Stimulated activated memory B cell treated with anti-CD40 and anti-IgM and Interleukin-4, amounts not matched to agents 10 μg/mL and 1 μg/mL and 100 μg/mL, for 72 hours (primary cell): ENCODE measurements at regions not wholly inside any gene's neighbourhood (a gene's known extent, or its start where the extent isn't known, plus 50 kb on each side); places are given as distances from the start of the nearest gene placed in this dataset.
"Not testable (repeated sequence)": the region's sequence is repeated elsewhere in the genome, so short reads cannot be mapped to it uniquely, and the experiment has no call there.

ENCODE experiments used
- ATAC-seq: fragments of 150-1000 bp; cut with Tn5 transposase; 2 replicates; pipeline ENCODE4 v1.10.0; 2021
- H3K27ac Mint-ChIP-seq: one replicate; pipeline ENCODE4 v1.8.0; 2022; ENCODE audit warnings: mild to moderate bottlenecking, mixed read lengths
- H3K27me3 Mint-ChIP-seq: one replicate; pipeline ENCODE4 v1.8.0; 2022; ENCODE audit warnings: mixed read lengths
- H3K36me3 Mint-ChIP-seq: one replicate; pipeline ENCODE4 v1.8.0; 2022; ENCODE audit warnings: mixed read lengths
- H3K4me1 Mint-ChIP-seq: one replicate; pipeline ENCODE4 v1.8.0; 2022; ENCODE audit warnings: mixed read lengths
- H3K4me3 Mint-ChIP-seq: one replicate; pipeline ENCODE4 v1.8.0; 2022; ENCODE audit warnings: mild to moderate bottlenecking, moderate library complexity, mixed read lengths
- H3K9me3 Mint-ChIP-seq: one replicate; pipeline ENCODE4 v1.8.0; 2022; ENCODE audit warnings: mixed read lengths

DNA sequence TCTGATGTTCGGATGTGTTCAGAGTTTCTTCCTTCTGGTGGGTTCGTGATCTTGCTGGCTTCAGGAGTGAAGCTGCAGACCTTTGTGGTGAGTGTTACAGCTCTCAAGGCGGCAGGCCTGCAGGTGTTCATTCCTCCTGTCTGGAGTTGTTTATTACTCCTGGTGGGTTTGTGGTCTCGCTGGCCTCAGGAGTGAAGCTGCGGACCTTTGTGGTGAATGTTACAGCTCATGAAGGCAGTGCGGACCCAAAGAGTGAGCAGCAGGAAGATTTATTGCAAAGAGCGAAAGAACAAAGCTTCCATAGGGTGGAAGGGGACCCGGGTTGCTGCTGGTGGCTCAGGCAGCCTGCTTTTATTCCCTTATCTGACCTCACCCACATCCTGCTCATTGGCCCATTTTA lies 1226.8 kb upstream of the EPHA6 start:
- H3K4me3 Mint-ChIP-seq, H3K4me1 Mint-ChIP-seq, H3K27ac Mint-ChIP-seq, H3K36me3 Mint-ChIP-seq, H3K9me3 Mint-ChIP-seq, H3K27me3 Mint-ChIP-seq, ATAC-seq: not testable (repeated sequence)

DNA sequence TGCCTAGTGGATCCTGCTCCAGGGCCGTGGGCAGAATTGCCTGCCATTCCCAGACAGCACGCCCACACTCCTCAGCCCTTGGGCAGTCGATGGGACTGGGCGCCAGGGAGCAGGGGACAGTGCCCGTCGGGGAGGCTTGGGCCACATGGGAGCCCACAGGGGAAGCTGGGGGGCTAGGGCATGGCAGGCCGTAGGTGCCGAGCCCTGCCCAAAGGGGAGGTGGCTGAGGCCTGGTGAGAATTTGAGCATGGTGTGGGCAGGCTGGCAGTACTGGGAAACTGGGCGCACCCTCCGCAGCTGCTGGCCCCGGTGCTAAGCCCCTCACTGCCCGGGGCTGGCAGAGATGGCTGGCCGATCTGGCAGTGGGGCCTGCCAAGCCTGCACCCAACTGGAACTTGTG lies 1225.9 kb upstream of the EPHA6 start:
- no peak overlapping the region for H3K27ac Mint-ChIP-seq
- peak; percentile 34 for ATAC-seq
- H3K27me3 Mint-ChIP-seq: no peaks in the 10 kb centered on the region
- H3K4me3 Mint-ChIP-seq: no peak overlapping the region
- H3K36me3 Mint-ChIP-seq: no peaks in the 10 kb centered on the region
- H3K9me3 Mint-ChIP-seq: no peaks in the 10 kb centered on the region
- H3K4me1 Mint-ChIP-seq: no peaks in the 10 kb centered on the region

DNA sequence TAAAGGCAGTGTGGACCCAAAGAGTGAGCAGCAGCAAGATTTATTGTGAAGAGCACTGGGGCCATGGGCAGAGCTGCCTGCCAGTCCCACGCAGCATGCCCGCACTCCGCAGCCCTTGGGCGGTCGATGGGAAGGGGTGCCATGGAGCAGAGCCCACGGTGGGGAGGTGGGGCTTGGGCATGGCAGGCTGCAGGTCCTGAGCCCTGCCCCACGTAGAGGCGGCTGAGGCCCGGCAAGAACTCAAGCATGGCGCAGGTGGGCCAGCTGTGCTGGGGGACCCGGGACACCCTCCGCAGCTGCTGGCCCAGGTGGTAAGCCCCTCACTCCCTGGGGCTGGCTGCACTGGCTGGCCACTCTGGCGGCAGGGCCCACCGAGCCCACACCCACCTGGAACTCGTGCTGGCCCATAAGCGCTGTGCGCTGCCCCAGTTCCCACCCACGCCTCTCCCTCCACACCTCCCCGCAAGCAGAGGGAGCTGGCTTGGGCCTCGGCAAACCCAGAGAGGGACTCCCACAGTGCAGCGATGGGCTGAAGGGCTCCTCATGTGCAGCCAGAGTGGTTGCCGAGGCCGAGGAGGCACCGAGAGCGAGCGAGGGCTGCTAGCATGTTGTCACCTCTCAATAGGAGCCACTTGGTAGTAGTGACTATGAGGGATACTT lies 1218.8 kb upstream of the EPHA6 start:
- Mint-ChIP-seq H3K4me3 (no peak overlapping the region), H3K27ac (no peak overlapping the region), H3K36me3 (no peaks in the 10 kb centered on the region), H3K27me3 (no peaks in the 10 kb centered on the region), H3K9me3 (peaks cover 3% of the 10 kb centered on the region), H3K4me1 (no peaks in the 10 kb centered on the region)
- peak; percentile 39 for ATAC-seq

DNA sequence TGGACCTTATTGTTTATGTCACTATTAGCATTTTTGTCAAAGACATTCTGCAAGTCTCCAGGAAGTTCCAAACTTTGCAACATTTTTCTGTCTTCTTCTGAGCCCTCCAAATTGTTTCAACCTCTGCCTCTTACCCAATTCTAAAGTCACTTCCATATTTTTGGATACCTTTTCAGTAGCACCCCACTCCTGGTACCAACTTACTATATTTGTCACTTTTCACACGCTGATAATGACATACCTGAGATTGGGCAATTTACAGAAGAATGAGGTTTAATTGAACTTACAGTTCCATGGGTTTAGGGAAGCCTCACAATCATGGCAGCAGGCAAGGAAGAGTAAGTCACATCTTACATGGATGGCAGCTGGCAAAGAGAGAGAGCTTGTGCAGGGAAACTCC lies 1206.5 kb upstream of the EPHA6 start:
- no peaks in the 10 kb centered on the region for H3K27me3 Mint-ChIP-seq
- ATAC-seq: no peak
- H3K9me3 Mint-ChIP-seq: peaks cover 19% of the 10 kb centered on the region
- H3K27ac Mint-ChIP-seq: no peak overlapping the region
- no peaks in the 10 kb centered on the region for H3K4me1 Mint-ChIP-seq
- H3K36me3 Mint-ChIP-seq: no peaks in the 10 kb centered on the region
- H3K4me3 Mint-ChIP-seq: no peak overlapping the region

DNA sequence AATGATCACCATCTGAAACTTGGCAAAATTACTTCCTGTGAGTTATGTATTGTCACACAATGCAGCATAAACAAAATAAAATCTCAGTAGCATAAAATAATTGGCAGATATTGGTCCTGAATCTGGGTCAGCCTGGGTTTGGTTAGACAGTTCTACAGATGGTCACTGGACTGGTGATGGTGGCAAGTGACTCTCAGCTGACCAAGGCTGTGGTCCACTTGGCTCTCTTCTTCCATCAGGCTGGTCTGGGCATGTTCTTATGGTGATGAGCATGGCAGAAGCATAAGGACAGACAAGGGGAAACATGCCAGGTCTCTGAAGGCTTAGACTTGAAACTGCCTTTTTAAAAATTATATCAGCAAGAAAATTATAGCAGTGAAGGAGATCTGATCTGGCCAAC lies 1205.0 kb upstream of the EPHA6 start:
- ATAC-seq: no peak
- peaks cover 17% of the 10 kb centered on the region for H3K9me3 Mint-ChIP-seq
- H3K27me3 Mint-ChIP-seq: no peaks in the 10 kb centered on the region
- H3K27ac Mint-ChIP-seq: no peak overlapping the region
- no peak overlapping the region for H3K4me3 Mint-ChIP-seq
- no peaks in the 10 kb centered on the region for H3K36me3 Mint-ChIP-seq
- no peaks in the 10 kb centered on the region for H3K4me1 Mint-ChIP-seq

DNA sequence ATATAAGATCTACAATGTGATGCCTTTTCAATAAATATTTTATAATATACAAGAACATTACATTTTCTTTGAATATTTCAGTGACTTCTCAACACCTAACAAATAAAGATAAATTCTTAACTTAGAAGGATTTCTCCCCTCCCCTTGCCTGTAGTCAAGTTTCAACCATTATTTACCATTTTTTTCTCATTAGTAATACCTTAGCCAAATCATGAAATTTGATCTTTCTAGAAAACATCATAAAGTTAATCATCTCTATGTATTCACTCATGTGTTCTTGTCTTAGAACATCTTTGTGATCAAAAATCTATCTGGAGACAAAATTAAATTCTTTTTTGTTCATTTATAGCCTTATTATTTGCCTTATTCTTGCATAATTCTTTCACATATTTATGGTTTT lies 1201.8 kb upstream of the EPHA6 start:
- H3K4me1 Mint-ChIP-seq: no peaks in the 10 kb centered on the region
- ATAC-seq: no peak
- H3K36me3 Mint-ChIP-seq: no peaks in the 10 kb centered on the region
- H3K27me3 Mint-ChIP-seq: no peaks in the 10 kb centered on the region
- no peak overlapping the region for H3K27ac Mint-ChIP-seq
- H3K4me3 Mint-ChIP-seq: no peak overlapping the region
- H3K9me3 Mint-ChIP-seq: peaks cover 9% of the 10 kb centered on the region

DNA sequence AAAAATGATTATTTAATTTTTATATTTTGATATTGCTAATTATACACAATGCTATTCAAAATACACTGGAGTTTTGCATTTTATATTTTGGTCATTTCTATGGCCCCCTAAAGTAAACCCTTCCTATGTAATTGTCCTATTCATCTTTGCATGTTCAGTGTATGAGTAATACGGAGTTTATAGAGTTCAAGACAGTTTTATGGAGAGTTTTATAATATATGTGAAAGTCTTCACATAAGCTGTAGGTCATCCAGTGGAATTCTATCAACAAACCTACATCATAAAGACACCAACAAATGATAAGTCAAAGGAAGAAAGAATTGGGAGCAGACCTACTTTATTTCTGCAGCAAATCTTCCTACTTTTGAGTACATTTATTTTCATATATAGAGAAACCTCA lies 1200.4 kb upstream of the EPHA6 start:
- Mint-ChIP-seq H3K9me3 (peaks cover 3% of the 10 kb centered on the region), H3K27ac (no peak overlapping the region), H3K4me3 (no peak overlapping the region), H3K4me1 (no peaks in the 10 kb centered on the region), H3K36me3 (no peaks in the 10 kb centered on the region), H3K27me3 (no peaks in the 10 kb centered on the region)
- ATAC-seq: no peak

DNA sequence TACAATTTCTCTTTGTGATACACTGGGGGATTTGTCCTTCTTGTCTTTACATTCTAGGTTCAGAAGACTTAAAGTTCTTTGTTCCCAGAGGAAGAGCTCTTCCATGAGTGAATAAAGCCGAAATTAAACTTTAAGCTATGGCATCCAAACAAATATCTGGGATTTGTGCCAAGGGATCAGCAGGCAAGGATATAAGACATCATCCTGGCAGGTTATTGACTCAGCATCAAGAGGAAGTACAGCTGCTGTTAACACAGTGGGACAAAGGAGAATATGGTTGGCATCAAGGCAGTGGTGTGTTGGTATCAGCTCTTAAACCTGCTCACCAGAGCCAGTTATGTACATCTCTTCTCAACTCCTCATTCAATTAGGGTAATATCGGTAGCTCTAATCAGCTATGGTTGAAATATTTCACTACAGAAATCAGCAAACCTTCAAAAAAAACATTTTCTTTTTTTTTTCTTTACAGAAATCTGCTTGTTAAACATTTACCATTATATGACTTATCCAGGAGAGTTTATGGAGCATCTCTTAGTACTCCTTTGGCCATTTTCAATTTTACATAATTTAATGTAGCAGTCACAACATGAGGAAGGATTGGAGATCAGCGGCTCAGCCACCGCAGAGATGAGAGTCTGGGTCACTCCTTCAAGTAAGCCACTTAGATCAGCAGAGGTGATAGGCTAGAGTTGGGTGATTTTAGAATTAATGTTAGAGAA lies 1198.6 kb upstream of the EPHA6 start:
- ATAC-seq: no peak
- Mint-ChIP-seq H3K27me3 (no peaks in the 10 kb centered on the region), H3K9me3 (peaks cover 3% of the 10 kb centered on the region), H3K4me3 (no peak overlapping the region), H3K36me3 (no peaks in the 10 kb centered on the region), H3K27ac (no peak overlapping the region), H3K4me1 (no peaks in the 10 kb centered on the region)

DNA sequence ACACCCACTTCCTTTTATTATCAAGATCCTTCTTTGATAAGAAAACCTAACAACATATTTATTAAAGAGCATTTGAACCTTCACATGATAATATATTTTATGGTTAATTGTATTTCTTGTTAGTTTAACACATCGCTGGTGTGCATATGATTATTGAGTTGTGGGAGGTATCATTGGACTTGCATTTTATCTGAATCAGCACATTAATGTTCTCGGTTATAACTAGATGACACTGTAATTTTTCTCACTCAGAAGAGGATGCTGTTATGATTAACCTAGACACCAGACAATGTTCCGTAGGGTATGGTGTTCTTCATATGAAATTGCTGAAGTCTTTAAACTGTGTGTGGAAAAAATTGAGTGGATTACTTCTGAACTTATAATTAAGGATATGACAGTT lies 1188.3 kb upstream of the EPHA6 start:
- ATAC-seq: no peak
- Mint-ChIP-seq H3K4me3 (no peak overlapping the region), H3K27ac (no peak overlapping the region), H3K27me3 (no peaks in the 10 kb centered on the region), H3K9me3 (no peaks in the 10 kb centered on the region), H3K36me3 (no peaks in the 10 kb centered on the region), H3K4me1 (no peaks in the 10 kb centered on the region)

DNA sequence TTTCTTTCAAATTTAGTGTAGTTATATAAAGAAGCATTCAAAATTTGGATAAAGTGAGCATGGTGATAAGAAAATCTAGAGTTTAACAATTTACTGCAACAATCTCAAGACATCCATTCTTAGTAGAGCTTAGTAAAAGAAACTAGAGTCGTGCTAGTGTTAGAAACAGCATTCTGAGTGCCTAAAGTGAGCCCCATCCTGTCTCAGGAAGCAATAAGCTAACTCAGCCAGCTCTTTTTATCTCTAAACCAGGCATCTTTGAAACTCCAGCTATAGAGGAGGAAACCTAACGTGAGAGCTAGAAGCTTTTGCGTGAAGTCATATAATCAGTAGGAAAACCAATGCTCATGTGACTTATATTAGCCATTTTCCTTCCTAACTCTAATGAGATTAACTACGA lies 1187.1 kb upstream of the EPHA6 start:
- Mint-ChIP-seq H3K4me3 (no peak overlapping the region), H3K27me3 (no peaks in the 10 kb centered on the region), H3K9me3 (no peaks in the 10 kb centered on the region), H3K27ac (no peak overlapping the region), H3K36me3 (no peaks in the 10 kb centered on the region), H3K4me1 (no peaks in the 10 kb centered on the region)
- ATAC-seq: no peak

DNA sequence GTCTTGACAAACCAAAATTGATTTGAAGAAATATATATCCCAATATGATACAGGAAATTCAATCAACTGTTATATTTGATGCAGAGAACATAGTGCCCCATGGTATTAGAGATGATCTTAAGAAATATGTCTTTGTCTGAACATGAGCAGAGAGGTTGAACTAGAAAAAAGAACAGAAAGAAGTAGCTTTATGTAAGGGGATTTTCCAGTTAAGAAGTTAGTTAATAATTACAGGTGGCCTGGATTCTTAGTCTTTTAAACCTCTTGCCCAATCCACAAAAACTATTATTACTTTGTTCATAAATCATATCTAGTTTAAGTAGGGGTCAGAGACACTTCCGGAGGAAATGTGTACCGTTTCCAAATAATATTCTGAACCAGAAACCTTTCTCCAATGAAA lies 1186.7 kb upstream of the EPHA6 start:
- Mint-ChIP-seq H3K27ac (no peak overlapping the region), H3K36me3 (no peaks in the 10 kb centered on the region), H3K4me1 (no peaks in the 10 kb centered on the region), H3K27me3 (no peaks in the 10 kb centered on the region), H3K4me3 (no peak overlapping the region), H3K9me3 (no peaks in the 10 kb centered on the region)
- ATAC-seq: no peak

DNA sequence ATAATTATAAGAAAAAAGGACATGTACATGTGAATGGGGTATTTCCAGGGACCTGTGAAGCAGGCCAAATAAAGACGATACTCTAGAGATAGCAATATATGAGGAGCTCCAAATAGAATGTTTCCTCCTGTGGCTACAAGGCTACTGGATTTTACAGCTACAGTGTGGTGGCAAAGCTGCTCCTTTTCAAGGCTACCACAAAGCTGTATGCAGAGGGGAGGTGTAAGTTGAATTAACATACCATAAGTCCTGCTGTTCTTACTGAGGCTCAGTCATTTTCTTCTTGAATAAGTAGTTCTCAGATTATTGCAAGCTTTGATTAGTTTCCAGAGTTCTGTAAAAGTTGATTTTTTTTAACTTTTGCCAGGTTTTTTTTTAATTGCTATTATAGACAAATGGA lies 1184.6 kb upstream of the EPHA6 start:
- H3K36me3 Mint-ChIP-seq: no peaks in the 10 kb centered on the region
- no peak for ATAC-seq
- no peak overlapping the region for H3K4me3 Mint-ChIP-seq
- no peak overlapping the region for H3K27ac Mint-ChIP-seq
- H3K9me3 Mint-ChIP-seq: peaks cover 2% of the 10 kb centered on the region
- H3K4me1 Mint-ChIP-seq: no peaks in the 10 kb centered on the region
- no peaks in the 10 kb centered on the region for H3K27me3 Mint-ChIP-seq

DNA sequence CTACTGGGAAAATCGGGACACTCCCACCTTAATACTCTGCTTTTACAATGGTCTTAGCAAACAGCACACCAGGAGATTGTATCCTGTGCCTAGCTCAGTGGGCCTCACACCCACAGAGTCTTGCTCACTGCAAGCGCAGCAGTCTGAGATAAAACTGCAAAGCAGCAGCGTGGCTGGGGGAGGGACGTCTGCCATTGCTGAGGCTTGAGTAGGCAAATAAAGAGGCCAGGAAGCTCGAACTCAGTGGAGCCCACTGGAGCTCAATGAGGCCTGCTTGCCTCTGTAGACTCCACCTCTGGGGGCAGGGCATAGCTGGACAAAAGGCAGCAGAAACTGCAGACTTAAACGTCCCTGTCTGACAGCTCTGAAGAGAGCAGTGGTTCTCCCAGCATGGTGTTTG lies 1169.1 kb upstream of the EPHA6 start:
- Mint-ChIP-seq H3K27ac (no peak overlapping the region), H3K27me3 (no peaks in the 10 kb centered on the region), H3K4me3 (no peak overlapping the region), H3K9me3 (peaks cover 19% of the 10 kb centered on the region), H3K4me1 (no peaks in the 10 kb centered on the region), H3K36me3 (no peaks in the 10 kb centered on the region)
- ATAC-seq: no peak

DNA sequence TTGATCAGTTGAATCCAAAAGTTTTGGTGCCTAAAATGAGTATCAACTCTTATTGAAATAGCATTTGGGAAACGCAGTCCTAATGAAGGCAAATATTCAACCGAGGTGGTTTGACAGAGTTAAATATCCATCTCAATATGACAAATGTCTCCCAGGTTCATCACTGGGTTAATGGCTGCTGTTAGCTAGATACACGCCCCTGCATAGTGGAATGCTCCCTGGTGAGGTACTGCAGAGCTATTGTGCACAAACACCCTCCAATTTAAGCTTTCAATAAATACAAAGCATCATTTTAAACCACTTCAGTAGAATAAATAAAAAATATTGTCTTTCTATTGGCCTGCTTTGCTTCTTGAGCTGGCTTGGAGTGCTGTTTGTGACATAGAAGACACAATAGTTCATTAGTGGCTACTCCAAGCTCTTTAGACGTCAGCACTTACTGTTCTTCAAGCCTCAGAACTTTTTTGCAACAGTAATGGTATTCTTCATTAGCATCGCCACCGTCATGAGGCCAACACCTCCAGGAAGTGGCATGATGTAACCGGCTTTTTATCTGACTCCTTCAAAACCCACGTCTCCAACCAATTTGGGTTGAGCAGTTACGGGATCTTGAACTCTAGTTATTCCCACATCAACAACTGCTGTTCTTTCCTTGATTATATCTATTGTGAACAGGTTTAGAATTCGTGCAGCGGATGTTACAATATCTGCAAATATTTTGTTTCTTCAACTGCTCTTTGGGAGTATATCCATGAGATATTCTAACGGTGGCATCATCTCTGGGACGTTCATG lies 1159.6 kb upstream of the EPHA6 start:
- Mint-ChIP-seq H3K4me3 (no peak overlapping the region), H3K4me1 (no peaks in the 10 kb centered on the region), H3K27ac (no peak overlapping the region), H3K9me3 (peaks cover 10% of the 10 kb centered on the region), H3K27me3 (no peaks in the 10 kb centered on the region), H3K36me3 (no peaks in the 10 kb centered on the region)
- no peak for ATAC-seq

DNA sequence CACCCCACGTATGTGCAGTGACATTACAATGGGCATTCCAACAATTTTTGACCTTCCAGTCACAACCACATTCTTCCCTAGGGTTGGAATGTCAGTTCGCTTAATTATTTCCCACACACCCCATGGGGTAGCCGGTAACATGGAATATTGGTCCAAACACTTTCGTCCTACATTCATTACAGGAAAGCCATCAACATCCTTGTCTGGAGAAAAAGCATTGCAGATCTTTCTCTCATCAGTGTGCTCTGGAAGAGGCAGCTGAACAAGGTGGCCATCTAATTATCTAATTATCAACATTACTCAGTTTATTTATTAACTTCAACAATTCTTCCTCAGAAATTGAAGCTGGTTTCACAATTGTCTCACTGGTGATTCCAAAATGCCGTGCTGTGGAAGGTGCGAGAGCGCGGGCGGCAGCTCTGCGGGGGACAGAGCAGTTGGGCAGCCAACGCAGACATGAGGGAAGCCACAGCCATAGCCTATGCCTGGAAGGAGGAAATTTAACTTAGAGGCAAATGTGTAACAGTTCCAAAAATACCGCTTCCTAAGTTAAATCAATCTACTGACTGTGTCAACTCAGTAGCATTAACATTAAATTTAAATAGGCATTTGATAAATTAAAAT lies 1158.9 kb upstream of the EPHA6 start:
- peaks cover 10% of the 10 kb centered on the region for H3K9me3 Mint-ChIP-seq
- H3K27me3 Mint-ChIP-seq: no peaks in the 10 kb centered on the region
- H3K36me3 Mint-ChIP-seq: no peaks in the 10 kb centered on the region
- no peaks in the 10 kb centered on the region for H3K4me1 Mint-ChIP-seq
- ATAC-seq: no peak
- no peak overlapping the region for H3K4me3 Mint-ChIP-seq
- no peak overlapping the region for H3K27ac Mint-ChIP-seq
